RWPE2 (cell line): ENCODE measurements at regions not wholly inside any gene's neighbourhood (a gene's known extent, or its start where the extent isn't known, plus 50 kb on each side); places are given as distances from the start of the nearest gene placed in this dataset.

Experiments used
- ATAC-seq: fragments of 200-7000 bp; cut with Tn5 transposase; 3 replicates; pipeline ENCODE4 v1.9.1; 2021; ENCODE audit warnings: low read depth
- DNase-seq: peaks from one replicate; pipeline ENCODE4 v3.0.0-alpha.2; 2020; ENCODE audit warnings: low spot score
- H3K27ac ChIP-seq: fragments of 450-650 bp; 2 replicates; pipeline ENCODE4 v1.5.1; 2017; ENCODE audit warnings: mild to moderate bottlenecking; ENCODE audit not compliant: poor library complexity, severe bottlenecking
- H3K27me3 ChIP-seq: fragments of 250-450 bp; sonication (Bioruptor Pico); 2 replicates; pipeline ENCODE4 v1.5.1; 2021; ENCODE audit warnings: mild to moderate bottlenecking, moderate library complexity; ENCODE audit not compliant: insufficient read depth, poor library complexity, severe bottlenecking
- H3K36me3 ChIP-seq: fragments of 250-450 bp; sonication (Bioruptor Pico); 2 replicates; pipeline ENCODE4 v1.5.1; 2020; ENCODE audit warnings: low read depth, mild to moderate bottlenecking, moderate library complexity
- H3K4me1 ChIP-seq: fragments of 250-450 bp; sonication (Bioruptor Pico); 2 replicates; pipeline ENCODE4 v1.5.1; 2021; ENCODE audit warnings: mild to moderate bottlenecking, moderate library complexity; ENCODE audit not compliant: insufficient read depth, poor library complexity, severe bottlenecking
- H3K4me3 ChIP-seq: fragments of 250-450 bp; sonication (Bioruptor Pico); 2 replicates; pipeline ENCODE4 v1.5.1; 2021; ENCODE audit warnings: mild to moderate bottlenecking, moderate library complexity; ENCODE audit not compliant: severe bottlenecking
- H3K9me3 ChIP-seq: fragments of 250-450 bp; sonication (Bioruptor Pico); 2 replicates; pipeline ENCODE4 v1.5.1; 2021; ENCODE audit warnings: mild to moderate bottlenecking, moderate library complexity; ENCODE audit not compliant: severe bottlenecking
- TF ChIP-seq, protein P1 (sequence below): fragments of 450-650 bp; IDR thresholded peaks from one replicate; pipeline ENCODE4 v1.5.1; 2017; ENCODE audit warnings: mild to moderate bottlenecking, moderate library complexity; ENCODE audit not compliant: poor library complexity, severe bottlenecking

DNA sequence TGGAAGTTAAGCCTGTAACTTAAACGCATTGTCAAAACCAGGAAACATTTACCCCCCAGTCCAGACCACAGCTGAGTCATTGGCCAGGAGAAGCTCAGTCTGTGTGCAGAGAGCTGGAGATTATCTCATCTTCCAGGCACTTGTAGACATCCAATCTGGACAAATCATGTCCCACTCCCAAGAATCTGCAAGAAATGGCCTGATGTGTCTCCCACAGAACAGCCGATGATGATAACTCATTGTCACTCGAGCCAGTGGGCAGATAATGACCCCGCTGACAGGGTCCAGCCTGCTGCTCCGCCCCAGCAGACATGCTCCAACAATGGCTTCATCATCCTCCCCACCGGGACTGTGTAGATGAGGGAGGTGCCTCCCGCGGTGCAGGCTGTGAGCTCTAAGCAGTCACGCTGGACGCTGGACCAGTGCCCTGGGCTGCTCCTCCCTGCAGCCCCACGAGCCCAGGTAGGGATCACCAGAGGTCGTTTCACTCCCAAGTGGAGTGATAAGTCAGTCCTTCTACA is 322.5 kb downstream of the C16orf95 start:
- no peaks in the 10 kb centered on the region for H3K27me3 ChIP-seq
- DNase-seq = no peak
- no peak overlapping the region for H3K4me3 ChIP-seq
- peak; percentile 83 for ATAC-seq
- H3K4me1 ChIP-seq = peaks cover 9% of the 10 kb centered on the region
- H3K9me3 ChIP-seq = no peaks in the 10 kb centered on the region
- no peaks in the 10 kb centered on the region for H3K36me3 ChIP-seq
- TF ChIP-seq, protein P1, sequence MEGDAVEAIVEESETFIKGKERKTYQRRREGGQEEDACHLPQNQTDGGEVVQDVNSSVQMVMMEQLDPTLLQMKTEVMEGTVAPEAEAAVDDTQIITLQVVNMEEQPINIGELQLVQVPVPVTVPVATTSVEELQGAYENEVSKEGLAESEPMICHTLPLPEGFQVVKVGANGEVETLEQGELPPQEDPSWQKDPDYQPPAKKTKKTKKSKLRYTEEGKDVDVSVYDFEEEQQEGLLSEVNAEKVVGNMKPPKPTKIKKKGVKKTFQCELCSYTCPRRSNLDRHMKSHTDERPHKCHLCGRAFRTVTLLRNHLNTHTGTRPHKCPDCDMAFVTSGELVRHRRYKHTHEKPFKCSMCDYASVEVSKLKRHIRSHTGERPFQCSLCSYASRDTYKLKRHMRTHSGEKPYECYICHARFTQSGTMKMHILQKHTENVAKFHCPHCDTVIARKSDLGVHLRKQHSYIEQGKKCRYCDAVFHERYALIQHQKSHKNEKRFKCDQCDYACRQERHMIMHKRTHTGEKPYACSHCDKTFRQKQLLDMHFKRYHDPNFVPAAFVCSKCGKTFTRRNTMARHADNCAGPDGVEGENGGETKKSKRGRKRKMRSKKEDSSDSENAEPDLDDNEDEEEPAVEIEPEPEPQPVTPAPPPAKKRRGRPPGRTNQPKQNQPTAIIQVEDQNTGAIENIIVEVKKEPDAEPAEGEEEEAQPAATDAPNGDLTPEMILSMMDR = no peak
- peak overlapping the region; percentile 58 for H3K27ac ChIP-seq

DNA sequence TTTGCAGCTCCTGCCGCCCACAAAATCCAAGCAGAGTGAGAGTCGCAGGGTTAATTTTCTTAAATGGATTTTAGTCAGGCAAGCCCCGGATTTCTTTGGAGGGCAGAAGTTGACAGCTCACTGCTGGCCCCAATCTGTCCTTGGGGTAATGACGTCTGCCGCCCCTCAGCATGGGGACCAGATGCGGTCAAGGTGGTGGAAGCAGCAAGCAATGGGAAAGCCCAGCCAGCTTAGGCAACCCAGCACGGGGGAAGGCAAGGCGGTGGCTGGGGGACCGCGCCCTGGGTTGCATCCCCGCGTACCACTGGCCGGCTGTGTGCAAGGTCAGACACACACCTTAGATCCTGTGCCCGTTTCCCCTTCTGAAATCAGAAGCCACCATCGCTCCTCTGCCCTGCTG is 321.7 kb downstream of the C16orf95 start:
- H3K27ac ChIP-seq = peak overlapping the region; percentile 58
- H3K4me1 ChIP-seq = peaks cover 9% of the 10 kb centered on the region
- no peak for ATAC-seq
- no peak for DNase-seq
- TF ChIP-seq, protein P1 = no peak
- H3K4me3 ChIP-seq = no peak overlapping the region
- H3K9me3 ChIP-seq = no peaks in the 10 kb centered on the region
- H3K36me3 ChIP-seq = no peaks in the 10 kb centered on the region
- no peaks in the 10 kb centered on the region for H3K27me3 ChIP-seq

DNA sequence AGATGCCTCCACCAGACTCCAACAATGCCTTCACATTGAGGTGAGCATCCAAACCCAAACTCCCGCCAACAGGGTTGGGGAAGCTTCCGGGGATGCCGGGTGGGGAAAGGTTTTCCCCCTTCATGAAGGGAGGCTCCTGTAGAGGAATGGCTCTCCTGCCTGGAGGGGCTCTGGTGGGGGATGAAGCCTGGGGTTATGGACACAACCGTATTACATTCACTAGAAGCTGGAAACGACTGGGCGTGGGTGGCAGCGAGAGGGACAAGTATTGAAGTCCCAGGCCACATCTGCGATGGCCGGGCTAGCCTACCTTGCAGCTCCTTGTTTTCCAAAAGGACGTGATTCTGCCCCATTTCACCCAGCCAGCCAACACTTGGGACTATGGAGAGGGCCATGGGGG is 321.1 kb downstream of the C16orf95 start:
- ATAC-seq (no peak), DNase-seq (no peak)
- Histone ChIP-seq H3K36me3 (no peaks in the 10 kb centered on the region), H3K4me3 (no peak overlapping the region), H3K4me1 (peaks cover 9% of the 10 kb centered on the region), H3K9me3 (no peaks in the 10 kb centered on the region), H3K27ac (no peak overlapping the region), H3K27me3 (no peaks in the 10 kb centered on the region)
- TF ChIP-seq, protein P1 = no peak

DNA sequence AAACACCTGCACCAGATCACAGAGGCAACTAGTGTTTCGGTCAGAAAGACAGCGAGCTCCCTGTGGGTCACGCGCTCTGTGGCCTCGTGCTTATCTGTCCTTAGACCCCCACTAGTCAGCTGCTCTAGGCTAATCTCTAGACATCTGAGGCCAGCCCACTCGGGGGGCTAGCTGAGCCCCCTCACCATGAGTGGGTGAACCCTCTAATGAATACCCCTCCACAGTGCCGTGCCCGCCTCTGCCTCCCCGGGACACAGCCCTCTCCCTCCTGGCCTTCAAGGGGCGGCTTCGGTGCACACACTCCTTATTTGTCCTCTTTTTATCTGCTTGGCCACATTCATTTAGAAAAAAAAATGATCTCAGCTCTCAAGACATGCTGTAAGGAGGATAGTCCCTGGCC is 320.1 kb downstream of the C16orf95 start:
- TF ChIP-seq, protein P1 = no peak
- Histone ChIP-seq H3K9me3 (no peaks in the 10 kb centered on the region), H3K4me3 (no peak overlapping the region), H3K4me1 (peaks cover 9% of the 10 kb centered on the region), H3K36me3 (no peaks in the 10 kb centered on the region), H3K27ac (no peak overlapping the region), H3K27me3 (no peaks in the 10 kb centered on the region)
- ATAC-seq = no peak
- DNase-seq = no peak

DNA sequence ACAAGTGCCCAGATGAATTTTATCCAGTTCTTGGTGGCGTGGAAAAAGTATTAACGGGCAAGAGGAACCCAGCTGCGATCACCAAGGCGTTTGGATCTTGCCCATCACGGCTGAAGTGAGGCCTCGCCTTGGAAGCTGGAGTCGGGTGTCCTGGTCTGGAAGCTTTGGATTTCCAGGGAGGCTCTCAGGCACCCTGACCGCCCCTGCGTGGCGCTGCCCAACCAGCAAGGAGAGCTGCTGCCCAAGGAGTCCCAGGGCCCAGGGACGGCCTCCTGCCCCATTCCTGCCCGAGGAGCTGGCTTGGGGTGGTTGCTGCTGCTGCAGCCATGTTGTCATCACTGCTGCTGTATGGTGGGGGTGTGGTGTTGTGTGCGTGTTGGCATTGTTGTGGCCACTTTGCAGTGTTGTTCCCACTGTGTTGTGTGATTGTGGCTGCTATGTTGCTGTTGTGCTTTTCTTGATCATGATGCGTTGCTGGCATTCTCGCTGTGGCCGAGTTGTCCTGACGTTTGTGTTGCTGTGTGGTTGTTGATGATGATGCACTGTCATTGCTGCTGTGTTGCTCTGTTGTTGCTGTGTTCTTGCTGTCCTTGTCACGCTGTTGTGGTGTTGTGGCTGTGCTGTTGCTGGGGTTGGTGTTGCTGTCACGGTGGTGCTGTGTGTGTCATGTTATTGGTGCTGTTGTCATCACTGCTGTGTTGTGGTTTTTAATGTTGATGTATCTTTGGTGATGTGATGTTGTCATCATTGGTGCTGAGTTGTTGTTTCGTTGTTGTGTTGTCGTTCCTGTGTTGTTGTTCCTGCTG is 318.8 kb downstream of the C16orf95 start:
- no peak overlapping the region for H3K4me3 ChIP-seq
- no peaks in the 10 kb centered on the region for H3K36me3 ChIP-seq
- TF ChIP-seq, protein P1 = no peak
- H3K27me3 ChIP-seq = no peaks in the 10 kb centered on the region
- H3K9me3 ChIP-seq = no peaks in the 10 kb centered on the region
- H3K27ac ChIP-seq = no peak overlapping the region
- peaks cover 9% of the 10 kb centered on the region for H3K4me1 ChIP-seq
- no peak for ATAC-seq
- DNase-seq = no peak
